SK-N-MC (cell line): ENCODE measurements at regions not wholly inside any gene's neighbourhood (a gene's known extent, or its start where the extent isn't known, plus 50 kb on each side); places are given as distances from the start of the nearest gene placed in this dataset.

Experiments
- EZH2 ChIP-seq: fragments of 200-600 bp; sonication (generic); IDR thresholded peaks from one replicate; pipeline ENCODE4 v1.6.1; 2017; ENCODE audit warnings: antibody characterized with exemption
- POLR2AphosphoS5 ChIP-seq: IDR thresholded peaks from 2 replicates; pipeline ENCODE4 v1.6.1; 2012; ENCODE audit warnings: mild to moderate bottlenecking, low read depth, low read length, borderline replicate concordance

GRCh38 chr1:30095451-30096025, 627.8 kb downstream of the MATN1 start:
- no peak for TF ChIP-seq EZH2
- no peak for TF ChIP-seq POLR2AphosphoS5
